ENCODE measurements at regions not wholly inside any gene's neighbourhood (a gene's known extent, or its start where the extent isn't known, plus 50 kb on each side); places are given as distances from the start of the nearest gene placed in this dataset.

DNA sequence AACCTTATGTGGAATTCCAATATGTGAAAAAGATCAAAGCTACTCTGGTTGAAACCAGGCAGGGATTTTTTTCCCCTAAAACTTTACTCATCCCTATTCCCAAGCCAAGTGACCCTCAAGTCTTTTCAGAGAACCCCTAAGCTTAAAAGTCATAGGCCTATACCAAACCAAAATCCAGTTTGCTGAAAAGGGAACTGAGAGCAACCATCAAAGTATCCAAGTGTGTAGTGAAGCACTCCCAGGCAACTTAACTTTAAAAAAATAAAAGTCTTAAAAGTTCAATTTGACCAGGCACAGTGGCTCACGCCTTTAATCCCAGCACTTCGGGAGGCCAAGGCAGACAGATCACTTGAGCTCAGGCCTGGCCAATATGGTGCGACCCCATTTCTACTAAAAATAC lies 101.2 kb upstream of the DAAM1 start:
- no peak for TF ChIP-seq ZNF274 (IDR thresholded peaks at IDR 0.05; ENCODE audit: low read depth, low read length)
- no peak overlapping the region for H3K4me3 ChIP-seq (ENCODE audit: low read length)

DNA sequence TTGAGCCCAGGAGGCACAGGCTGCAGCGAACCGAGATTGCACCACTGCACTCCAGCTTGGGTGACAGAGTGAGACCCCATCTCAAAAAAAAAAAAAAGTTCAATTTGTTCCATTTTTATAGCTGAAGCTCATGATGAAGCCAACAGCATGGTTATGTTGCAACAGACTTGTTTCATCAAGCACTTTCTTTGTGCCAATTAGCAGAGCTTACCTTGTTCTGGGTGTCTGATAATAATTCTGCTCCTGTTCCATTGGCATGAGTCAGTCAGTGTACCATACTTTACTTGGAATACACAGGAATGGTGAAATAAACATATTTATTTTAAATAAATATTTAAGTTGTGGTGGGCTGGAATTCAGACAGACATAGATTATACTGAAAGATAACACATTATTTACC lies 100.8 kb upstream of the DAAM1 start:
- no peak overlapping the region for H3K4me3 ChIP-seq (ENCODE audit: low read length)
- no peak for TF ChIP-seq ZNF274 (IDR thresholded peaks at IDR 0.05; ENCODE audit: low read depth, low read length)

DNA sequence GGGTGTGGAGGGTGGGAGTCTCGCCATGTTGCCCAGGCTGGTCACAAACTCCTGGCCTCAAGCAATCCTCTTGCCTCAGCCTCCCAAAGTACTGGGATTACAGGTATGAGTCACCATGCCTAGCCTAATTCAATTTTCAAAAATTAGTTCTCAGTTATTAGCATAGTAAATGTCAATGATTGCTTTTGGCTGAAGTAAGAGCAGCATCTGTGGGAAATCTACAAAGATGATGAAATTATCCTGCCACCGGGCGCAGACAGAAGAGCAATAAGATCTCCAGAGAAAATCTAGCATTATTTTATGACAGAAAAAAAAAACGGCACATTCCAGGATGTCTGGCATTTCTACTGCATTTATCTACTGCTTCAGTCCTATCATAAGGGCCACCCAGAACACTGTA lies 97.9 kb upstream of the DAAM1 start:
- H3K4me3 ChIP-seq (ENCODE audit: low read length), result no peak overlapping the region
- no peak for TF ChIP-seq ZNF274 (IDR thresholded peaks at IDR 0.05; ENCODE audit: low read depth, low read length)

DNA sequence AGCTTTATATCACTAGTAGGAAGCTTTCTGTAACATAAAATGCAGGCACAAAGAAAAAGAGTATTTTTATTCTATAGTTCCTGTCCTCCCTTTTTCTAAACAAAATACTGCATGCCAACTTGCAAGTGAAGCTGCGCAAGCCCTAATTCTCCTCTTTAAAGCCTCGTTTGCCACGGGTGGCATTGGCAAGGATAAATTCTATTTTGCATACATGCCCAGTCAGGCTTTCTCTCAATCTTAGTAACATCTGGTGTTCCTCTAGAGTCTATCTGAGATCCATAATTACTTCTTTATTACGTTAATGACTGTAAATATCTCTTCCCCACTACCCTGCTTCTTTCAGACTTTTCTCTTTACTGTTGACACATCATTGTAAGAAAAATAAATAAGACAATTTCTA lies 97.1 kb upstream of the DAAM1 start:
- no peak for TF ChIP-seq ZNF274 (IDR thresholded peaks at IDR 0.05; ENCODE audit: low read depth, low read length)
- H3K4me3 ChIP-seq (ENCODE audit: low read length), result no peak overlapping the region

DNA sequence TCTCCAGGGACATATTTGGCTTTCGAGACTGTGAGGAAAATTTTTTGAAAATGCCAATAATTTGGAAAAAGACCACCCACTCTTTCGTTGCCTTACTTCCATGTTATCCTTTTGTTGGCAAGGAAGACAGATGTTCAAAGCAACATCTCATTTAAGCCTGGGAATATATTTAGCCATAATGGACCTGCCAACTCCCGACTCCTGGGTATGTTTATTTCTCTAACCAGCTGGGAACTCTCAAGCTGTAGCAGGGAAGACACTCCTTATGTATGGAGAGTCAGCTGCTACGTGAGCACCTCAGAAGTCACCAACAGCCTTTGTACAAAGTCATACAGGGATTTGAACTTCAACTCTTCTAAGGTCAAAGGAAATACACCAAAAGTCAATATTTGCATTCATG lies 96.5 kb upstream of the DAAM1 start:
- TF ChIP-seq ZNF274 (IDR thresholded peaks at IDR 0.05; ENCODE audit: low read depth, low read length), result no peak
- no peak overlapping the region for H3K4me3 ChIP-seq (ENCODE audit: low read length)

DNA sequence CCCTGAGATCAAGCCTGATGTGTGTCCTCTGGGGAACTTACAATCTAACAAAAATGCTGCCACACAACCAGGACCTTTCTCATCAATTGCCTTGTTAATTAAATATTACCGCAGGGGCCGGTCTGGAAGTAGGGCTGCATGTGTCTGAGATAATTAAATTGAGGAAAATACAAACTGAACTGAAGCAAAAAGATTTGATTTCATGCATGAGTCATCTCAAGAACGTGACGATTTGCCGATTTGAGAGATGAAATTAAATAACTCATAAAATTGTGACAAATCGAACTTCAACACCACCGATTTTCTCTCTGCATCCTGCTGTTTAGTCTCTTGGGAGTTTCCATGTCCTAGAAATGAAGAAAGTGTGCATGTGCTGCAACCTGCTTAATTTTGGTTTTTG lies 94.6 kb upstream of the DAAM1 start:
- no peak overlapping the region for H3K4me3 ChIP-seq (ENCODE audit: low read length)
- no peak for TF ChIP-seq ZNF274 (IDR thresholded peaks at IDR 0.05; ENCODE audit: low read depth, low read length)

DNA sequence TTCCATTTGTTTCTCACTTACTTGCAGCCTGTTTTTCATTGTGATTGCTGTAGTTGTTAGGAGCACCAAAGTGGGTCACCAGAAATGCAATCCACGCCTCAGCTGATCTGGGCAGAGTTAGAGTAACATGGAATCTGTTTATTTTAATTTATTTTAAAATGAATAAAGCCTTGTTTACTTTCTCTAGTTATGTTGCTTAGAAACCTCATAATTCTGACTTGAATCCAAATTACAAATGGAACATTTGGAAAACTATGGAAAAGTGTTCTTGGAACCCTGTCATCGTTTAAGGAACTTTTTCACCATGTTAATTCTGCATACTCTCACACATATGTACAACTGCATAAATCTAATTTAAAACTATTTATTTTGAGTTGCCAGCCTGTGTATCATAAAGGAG lies 92.2 kb upstream of the DAAM1 start:
- no peak overlapping the region for H3K4me3 ChIP-seq (ENCODE audit: low read length)
- no peak for TF ChIP-seq ZNF274 (IDR thresholded peaks at IDR 0.05; ENCODE audit: low read depth, low read length)

DNA sequence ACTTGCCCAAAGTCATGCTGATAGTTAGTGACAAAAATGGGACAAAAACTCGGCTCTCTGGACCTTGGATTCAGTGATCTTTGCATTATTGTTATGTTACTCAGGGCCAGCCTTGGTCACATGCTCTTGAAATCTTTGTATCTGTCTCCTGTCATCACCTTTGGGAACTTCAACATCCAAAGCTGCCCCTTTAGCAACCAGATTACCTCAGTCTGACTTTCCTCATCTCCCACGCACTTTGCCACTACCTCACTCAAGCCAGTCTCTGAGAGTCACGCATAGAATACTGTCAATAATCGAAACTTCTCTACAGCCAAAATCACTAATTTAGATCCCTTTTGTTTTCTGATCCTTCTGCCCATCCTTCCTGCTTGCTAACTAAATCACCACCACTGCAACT lies 90.8 kb upstream of the DAAM1 start:
- H3K4me3 ChIP-seq (ENCODE audit: low read length), result no peak overlapping the region
- no peak for TF ChIP-seq ZNF274 (IDR thresholded peaks at IDR 0.05; ENCODE audit: low read depth, low read length)

DNA sequence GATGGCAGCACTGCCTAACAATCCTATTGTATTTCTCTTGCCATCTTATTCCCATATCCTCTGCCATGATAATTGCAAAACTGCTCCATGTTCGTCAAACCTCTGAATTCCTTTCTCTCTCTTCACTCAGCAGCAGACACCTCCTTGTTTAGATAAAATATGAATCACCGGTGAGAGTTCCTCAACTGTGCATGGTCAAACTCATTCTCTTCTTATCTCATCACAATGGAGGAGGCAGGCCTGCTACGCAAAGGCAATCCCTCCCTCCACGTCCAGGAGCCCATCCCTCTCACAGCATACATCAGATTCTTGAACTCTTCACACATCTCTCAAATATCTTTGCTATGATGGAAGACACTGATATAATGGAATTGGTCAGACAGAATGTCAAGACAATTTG lies 90.1 kb upstream of the DAAM1 start:
- no peak overlapping the region for H3K4me3 ChIP-seq (ENCODE audit: low read length)
- TF ChIP-seq ZNF274 (IDR thresholded peaks at IDR 0.05; ENCODE audit: low read depth, low read length), result no peak

DNA sequence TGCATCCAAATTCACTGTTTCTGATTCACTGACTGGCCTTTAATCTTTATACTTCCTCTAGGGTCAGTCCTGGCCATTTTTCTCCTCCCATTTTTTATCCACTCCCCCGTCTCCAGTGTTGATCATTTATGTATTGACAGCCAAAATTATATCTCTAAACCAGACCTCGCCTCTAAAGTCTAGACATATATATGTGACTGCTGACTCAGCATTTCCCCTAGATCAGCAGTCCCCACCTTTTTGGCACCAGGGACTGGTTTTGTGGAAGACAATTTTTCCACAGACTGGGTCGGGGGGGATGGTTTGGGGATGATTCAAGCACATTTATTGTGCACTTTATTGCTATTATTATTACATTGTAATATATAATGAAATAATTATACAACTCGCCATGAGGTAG lies 88.3 kb upstream of the DAAM1 start:
- TF ChIP-seq ZNF274 (IDR thresholded peaks at IDR 0.05; ENCODE audit: low read depth, low read length), result no peak
- no peak overlapping the region for H3K4me3 ChIP-seq (ENCODE audit: low read length)

DNA sequence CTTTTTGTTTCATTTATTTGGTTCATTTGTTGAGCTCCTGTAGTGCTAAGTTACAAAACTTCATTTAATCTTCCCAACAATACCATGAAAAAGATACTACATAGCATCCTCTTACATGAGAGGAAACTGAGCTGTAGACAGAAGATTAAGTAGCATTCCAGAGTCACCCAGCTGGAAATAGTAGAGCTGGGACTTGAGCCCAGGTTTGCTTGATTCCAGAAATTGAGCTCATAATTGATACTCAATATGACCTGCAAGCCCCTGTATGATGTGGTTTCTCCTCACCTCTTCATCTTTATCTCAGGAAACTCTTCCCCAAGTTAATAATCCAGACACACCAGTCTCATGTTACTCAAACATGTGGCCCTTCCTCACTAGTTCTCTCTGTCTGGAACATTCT lies 87.0 kb upstream of the DAAM1 start:
- TF ChIP-seq ZNF274 (IDR thresholded peaks at IDR 0.05; ENCODE audit: low read depth, low read length), result no peak
- no peak overlapping the region for H3K4me3 ChIP-seq (ENCODE audit: low read length)

DNA sequence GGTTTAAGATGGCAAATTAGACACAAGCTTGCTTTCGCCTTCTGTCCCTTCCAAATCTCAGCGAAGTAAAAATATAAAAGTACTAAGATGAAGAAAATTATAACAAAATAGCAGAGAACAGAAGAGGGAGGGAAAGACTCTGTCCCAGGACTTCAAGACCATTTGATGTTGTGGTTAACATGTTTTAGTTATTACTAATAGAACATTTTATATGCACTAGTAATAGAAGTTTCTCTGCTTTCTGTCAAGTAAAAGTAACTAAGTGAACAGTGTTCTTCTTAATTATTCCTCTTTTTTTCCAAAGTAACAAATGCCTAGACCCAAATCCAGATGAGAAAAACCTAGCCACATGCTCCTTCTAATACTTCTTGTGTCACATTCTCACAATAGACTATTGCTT lies 85.1 kb upstream of the DAAM1 start:
- H3K4me3 ChIP-seq (ENCODE audit: low read length), result no peak overlapping the region
- no peak for TF ChIP-seq ZNF274 (IDR thresholded peaks at IDR 0.05; ENCODE audit: low read depth, low read length)

DNA sequence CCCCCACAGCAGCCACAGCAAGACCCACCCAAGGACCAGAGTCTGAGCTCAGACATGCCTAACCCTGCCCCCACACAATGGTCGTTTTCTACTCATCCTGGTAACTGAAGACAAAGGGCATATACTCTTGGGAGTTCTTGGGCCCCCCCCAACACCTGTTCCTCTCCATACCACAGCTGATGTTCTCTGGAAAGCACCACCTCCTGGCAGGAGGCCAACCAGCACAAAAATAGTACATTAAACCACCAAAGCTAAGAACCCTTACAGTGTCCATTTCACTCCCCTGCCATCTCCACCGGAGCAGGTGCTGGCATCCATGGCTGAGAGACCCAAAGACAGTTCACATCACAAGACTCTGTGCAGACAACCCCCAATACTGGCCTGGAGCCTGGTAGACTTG lies 80.6 kb upstream of the DAAM1 start:
- no peak overlapping the region for H3K4me3 ChIP-seq (ENCODE audit: low read length)
- no peak for TF ChIP-seq ZNF274 (IDR thresholded peaks at IDR 0.05; ENCODE audit: low read depth, low read length)

DNA sequence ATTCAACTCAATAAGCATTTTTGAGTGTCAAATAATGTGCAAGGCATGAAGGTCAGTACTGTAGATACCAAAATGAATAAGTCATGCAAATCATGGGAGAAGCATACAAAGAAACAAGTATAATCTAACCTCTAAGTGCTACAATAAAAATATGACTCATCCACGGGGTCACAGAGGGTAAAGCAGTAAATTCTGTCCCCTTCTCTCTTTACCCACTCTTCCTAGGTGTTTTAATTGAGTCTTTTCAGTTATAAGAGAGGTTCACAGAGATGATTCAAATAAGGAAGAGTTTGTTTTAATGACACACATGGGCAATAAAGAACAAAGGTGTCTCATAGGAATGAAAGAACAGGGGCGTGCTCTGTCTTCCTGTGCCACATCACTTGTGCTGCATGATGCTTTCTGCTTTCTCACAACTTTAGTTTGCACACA lies 71.5 kb upstream of the DAAM1 start:
- no peak for TF ChIP-seq ZNF274 (IDR thresholded peaks at IDR 0.05; ENCODE audit: low read depth, low read length)
- H3K4me3 ChIP-seq (ENCODE audit: low read length), result no peak overlapping the region

DNA sequence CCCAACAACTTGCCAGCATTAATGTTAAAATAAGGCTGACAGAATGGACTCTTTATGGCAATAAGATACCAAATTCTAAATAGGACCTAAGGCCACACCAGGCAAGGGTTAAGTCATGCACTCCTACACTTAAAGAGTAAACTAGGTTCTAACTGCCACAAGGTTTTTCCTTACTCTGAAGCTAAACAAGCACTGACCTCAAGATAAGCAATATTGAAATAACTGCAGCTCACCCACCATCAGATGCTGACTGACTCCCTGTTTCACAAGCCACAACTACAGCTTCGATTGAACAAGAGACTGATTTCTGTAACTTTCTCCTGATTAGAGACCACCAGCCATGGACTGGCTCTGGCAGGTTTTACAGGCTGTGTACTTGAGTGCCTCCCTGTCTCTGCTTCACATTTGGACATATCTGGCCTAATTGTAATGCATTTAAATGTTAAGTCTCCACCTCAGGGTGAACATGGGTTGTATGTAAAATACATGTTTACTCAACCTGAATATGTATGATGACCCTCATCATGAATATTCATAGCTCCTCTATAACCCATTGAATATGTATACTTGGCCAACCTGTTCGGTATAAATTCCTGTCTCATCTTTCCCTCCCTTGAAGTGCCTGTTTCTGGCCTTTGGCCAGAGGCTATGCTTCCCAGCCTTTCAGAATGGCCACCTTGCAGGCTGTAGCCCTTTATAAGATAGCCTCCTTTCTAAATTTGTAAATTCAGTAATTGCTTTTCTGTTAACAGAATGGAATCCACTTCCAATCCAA lies 70.5 kb upstream of the DAAM1 start:
- no peak for TF ChIP-seq ZNF274 (IDR thresholded peaks at IDR 0.05; ENCODE audit: low read depth, low read length)
- H3K4me3 ChIP-seq (ENCODE audit: low read length), result no peak overlapping the region

DNA sequence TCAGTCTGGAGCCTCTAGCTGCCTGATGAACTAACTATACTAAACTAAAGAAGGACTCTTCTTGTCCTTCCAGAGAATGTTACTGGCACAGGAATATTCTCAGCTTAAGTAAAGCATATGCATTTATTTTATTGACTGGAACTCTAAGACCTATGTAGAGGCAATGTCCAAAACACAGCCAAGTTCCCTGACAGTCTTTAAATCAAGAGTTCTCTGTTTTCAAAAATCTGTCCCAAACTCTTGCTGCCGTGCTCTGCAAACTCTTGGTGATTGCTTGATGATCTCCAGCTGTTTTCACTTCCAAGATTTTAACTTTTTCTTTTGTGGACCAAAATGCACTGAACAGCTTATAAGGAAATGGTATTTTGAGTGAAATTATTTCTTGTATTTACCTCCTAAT lies 67.5 kb upstream of the DAAM1 start:
- TF ChIP-seq ZNF274 (IDR thresholded peaks at IDR 0.05; ENCODE audit: low read depth, low read length), result no peak
- no peak overlapping the region for H3K4me3 ChIP-seq (ENCODE audit: low read length)
